PC-3 (cell line): ENCODE measurements at regions not wholly inside any gene's neighbourhood (a gene's known extent, or its start where the extent isn't known, plus 50 kb on each side); places are given as distances from the start of the nearest gene placed in this dataset.

ENCODE experiments used
- ATAC-seq: fragments of 200-7000 bp; cut with Tn5 transposase; 2 replicates; pipeline ENCODE4 v1.9.1; 2020; ENCODE audit warnings: mild to moderate bottlenecking, moderate library complexity
- BruUV-seq: library from RNA; stranded (reverse); fragments of 400-500 nt; replicated peaks from 2 replicates; lab custom pipeline; 2021; lab: Mats Ljungman, UMichigan
- CTCF ChIA-PET: fragments of 300-600 bp; sonication (Branson Sonifier 250); formaldehyde crosslinking; loops from one replicate; lab custom pipeline; 2022; ENCODE audit warnings: antibody characterized with exemption; lab: Charles Lee
- POLR2A ChIA-PET: fragments of 300-600 bp; sonication (Branson Sonifier 250); formaldehyde crosslinking; loops from one replicate; lab custom pipeline; 2022; ENCODE audit warnings: antibody characterized with exemption; ENCODE audit not compliant: unreplicated experiment; lab: Charles Lee
- DNase-seq: peaks from one replicate; pipeline ENCODE4 v3.0.0-alpha.2; 2015
- H2AFZ ChIP-seq: fragments of 300-600 bp; sonication (generic); 2 replicates; pipeline ENCODE4 v1.6.0; 2016; ENCODE audit warnings: antibody characterized with exemption, low read length
- H3F3A ChIP-seq: fragments of 300-600 bp; sonication (generic); one replicate; pipeline ENCODE4 v1.6.0; 2017; ENCODE audit warnings: antibody characterized with exemption, low read length, control low read depth, mild to moderate bottlenecking; ENCODE audit not compliant: unreplicated experiment
- H3K27ac ChIP-seq: fragments of 300-600 bp; sonication (generic); 2 replicates; pipeline ENCODE4 v1.5.1; 2016; ENCODE audit warnings: mild to moderate bottlenecking, low read length
- H3K27me3 ChIP-seq: fragments of 300-600 bp; sonication (generic); 2 replicates; pipeline ENCODE4 v1.6.1; 2016; ENCODE audit warnings: low read length, mixed read lengths
- H3K36me3 ChIP-seq: fragments of 300-600 bp; sonication (generic); 2 replicates; pipeline ENCODE4 v1.6.1; 2016; ENCODE audit warnings: low read depth, mixed run types, low read length, mixed read lengths
- H3K4me1 ChIP-seq: fragments of 300-600 bp; sonication (generic); 2 replicates; pipeline ENCODE4 v1.5.1; 2016; ENCODE audit warnings: low read length; ENCODE audit not compliant: insufficient read depth
- H3K4me2 ChIP-seq: fragments of 300-600 bp; sonication (generic); 2 replicates; pipeline ENCODE4 v1.6.0; 2016; ENCODE audit warnings: low read length
- H3K4me3 ChIP-seq: fragments of 300-600 bp; sonication (generic); 2 replicates; pipeline ENCODE4 v1.5.1; 2016; ENCODE audit warnings: mild to moderate bottlenecking, low read length, mixed read lengths
- H3K79me2 ChIP-seq: fragments of 300-600 bp; sonication (generic); 2 replicates; pipeline ENCODE4 v1.6.1; 2017; ENCODE audit warnings: low read length, mixed read lengths
- H3K9ac ChIP-seq: fragments of 300-600 bp; sonication (generic); 2 replicates; pipeline ENCODE4 v1.6.0; 2016; ENCODE audit warnings: mild to moderate bottlenecking, low read length
- H3K9me2 ChIP-seq: fragments of 300-600 bp; sonication (generic); replicated peaks from 2 replicates; pipeline ENCODE4 v1.6.1; 2016; ENCODE audit warnings: mixed run types, low read length, mixed read lengths
- H3K9me3 ChIP-seq: fragments of 300-600 bp; sonication (generic); 2 replicates; pipeline ENCODE4 v1.6.1; 2016; ENCODE audit warnings: low read length, mixed read lengths
- H4K20me1 ChIP-seq: fragments of 300-600 bp; sonication (generic); 2 replicates; pipeline ENCODE4 v1.6.1; 2016; ENCODE audit warnings: low read length, mixed read lengths
- EZH2 ChIP-seq: fragments of 300-600 bp; sonication (generic); IDR thresholded peaks from one replicate; pipeline ENCODE4 v1.6.1; 2017; ENCODE audit warnings: antibody characterized with exemption, mild to moderate bottlenecking, low read length; ENCODE audit not compliant: unreplicated experiment
- EZH2phosphoT487 ChIP-seq: fragments of 300-600 bp; sonication (generic); IDR thresholded peaks from 2 replicates; pipeline ENCODE4 v1.6.1; 2018; ENCODE audit warnings: mild to moderate bottlenecking, antibody characterized with exemption, low read length, borderline replicate concordance
- intact Hi-C: fragments of 100-400 bp; cut with micrococcal nuclease; formaldehyde crosslinking; loops from 2 replicates; pipeline ENCODE4 v1.9.0; 2023
- TF ChIP-seq, protein P1 (sequence below): fragments of 300-600 bp; sonication (generic); conservative IDR thresholded peaks from 2 replicates; pipeline ENCODE4 v1.5.1; 2017; ENCODE audit warnings: antibody characterized with exemption, low read depth, mild to moderate bottlenecking, low read length

DNA sequence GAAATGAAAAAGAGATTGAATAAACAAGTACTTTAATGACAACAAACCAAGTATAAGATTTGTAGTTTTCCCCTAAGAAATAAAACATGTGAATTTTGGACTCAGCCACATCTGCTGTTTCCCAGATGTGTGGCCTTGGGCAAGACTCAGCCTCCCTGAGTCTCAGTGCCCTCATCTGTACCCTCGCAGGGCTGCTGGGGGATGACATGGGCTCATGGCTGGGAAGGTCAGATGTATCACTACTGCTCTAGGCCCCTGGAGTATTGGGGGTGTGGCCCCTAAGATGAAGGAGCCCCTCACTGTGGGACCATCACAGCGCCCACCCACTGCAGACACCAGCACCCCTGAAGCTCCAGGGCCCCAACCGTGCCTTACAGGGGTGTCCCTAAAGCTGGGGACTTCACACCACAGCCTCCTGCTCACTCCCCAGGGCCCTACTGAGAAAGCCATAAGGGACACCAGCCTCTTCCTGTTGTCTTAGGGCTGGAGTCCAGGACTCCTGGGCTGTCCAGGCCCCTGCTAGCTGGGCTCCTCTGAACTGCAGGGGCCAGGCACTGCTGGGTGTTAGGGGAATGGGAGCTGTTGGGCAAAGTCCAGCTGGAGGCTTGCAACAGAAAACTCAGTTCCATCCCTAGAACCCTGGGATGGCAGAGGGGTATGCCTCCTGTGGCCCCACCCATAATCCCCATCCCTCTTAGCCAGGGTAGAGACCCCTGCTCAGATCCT is 104.0 kb upstream of the WNT4 start:
- ChIA-PET CTCF (no interaction called here), POLR2A (no interaction called here)
- Histone ChIP-seq H2AFZ (no peak overlapping the region), H3K9me3 (no peaks in the 10 kb centered on the region), H3K4me3 (no peak overlapping the region), H3K4me2 (no peak overlapping the region), H3K9ac (no peak overlapping the region), H3K9me2 (no peaks in the 10 kb centered on the region), H4K20me1 (no peaks in the 10 kb centered on the region), H3K79me2 (no peaks in the 10 kb centered on the region), H3K27me3 (no peaks in the 10 kb centered on the region), H3K36me3 (no peaks in the 10 kb centered on the region), H3F3A (no peaks in the 10 kb centered on the region), H3K27ac (no peak overlapping the region), H3K4me1 (peaks cover 18% of the 10 kb centered on the region)
- DNase-seq, result no peak
- no TSS peak for BruUV-seq
- ATAC-seq, result no peak
- intact Hi-C loops, result no loop called here
- TF ChIP-seq EZH2phosphoT487, result no peak
- TF ChIP-seq, protein P1, sequence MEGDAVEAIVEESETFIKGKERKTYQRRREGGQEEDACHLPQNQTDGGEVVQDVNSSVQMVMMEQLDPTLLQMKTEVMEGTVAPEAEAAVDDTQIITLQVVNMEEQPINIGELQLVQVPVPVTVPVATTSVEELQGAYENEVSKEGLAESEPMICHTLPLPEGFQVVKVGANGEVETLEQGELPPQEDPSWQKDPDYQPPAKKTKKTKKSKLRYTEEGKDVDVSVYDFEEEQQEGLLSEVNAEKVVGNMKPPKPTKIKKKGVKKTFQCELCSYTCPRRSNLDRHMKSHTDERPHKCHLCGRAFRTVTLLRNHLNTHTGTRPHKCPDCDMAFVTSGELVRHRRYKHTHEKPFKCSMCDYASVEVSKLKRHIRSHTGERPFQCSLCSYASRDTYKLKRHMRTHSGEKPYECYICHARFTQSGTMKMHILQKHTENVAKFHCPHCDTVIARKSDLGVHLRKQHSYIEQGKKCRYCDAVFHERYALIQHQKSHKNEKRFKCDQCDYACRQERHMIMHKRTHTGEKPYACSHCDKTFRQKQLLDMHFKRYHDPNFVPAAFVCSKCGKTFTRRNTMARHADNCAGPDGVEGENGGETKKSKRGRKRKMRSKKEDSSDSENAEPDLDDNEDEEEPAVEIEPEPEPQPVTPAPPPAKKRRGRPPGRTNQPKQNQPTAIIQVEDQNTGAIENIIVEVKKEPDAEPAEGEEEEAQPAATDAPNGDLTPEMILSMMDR, result no peak
- no peak for TF ChIP-seq EZH2

DNA sequence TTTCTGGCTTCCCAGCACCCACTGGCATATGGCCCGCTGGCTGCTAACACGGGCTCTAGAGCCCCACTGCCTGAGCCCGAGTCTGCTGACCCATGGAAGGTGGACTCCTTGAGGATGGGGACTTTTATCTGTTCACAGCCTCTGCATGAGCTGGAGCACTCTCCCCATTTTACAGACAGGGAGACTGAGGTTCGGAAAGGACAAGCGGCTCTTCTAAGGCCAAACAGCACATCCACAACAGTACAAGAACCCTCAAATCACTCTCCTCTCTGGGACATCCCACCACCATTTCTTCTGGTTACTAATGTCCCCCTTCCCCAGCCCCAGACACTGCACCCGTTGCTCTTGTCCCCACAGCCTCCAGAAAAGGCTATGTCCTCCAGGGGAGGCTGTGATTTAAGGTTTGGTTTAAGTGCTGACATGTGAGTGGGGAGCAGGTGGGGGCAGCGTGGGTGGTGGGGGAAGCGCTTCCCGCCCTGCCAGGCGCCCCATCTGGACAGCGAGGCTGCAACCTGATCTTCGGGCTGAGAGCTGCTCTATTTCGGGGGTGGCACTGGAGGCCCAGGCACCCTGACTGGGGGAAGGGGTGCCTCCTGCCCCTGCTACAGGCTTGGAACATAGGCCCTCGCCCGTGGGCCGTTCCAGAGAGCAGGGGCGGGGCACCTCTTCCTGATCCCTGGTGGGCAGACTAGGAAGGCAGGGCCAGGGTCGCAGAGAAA is 104.8 kb upstream of the WNT4 start:
- H3K4me2 ChIP-seq, result no peak overlapping the region
- H2AFZ ChIP-seq, result no peak overlapping the region
- no peaks in the 10 kb centered on the region for H4K20me1 ChIP-seq
- no peak overlapping the region for H3K9ac ChIP-seq
- H3K27me3 ChIP-seq, result no peaks in the 10 kb centered on the region
- TF ChIP-seq, protein P1, result no peak
- H3K27ac ChIP-seq, result no peak overlapping the region
- no peaks in the 10 kb centered on the region for H3K9me3 ChIP-seq
- peaks cover 18% of the 10 kb centered on the region for H3K4me1 ChIP-seq
- DNase-seq, result no peak
- no peak for ATAC-seq
- POLR2A ChIA-PET, result no interaction called here
- intact Hi-C loops, result no loop called here
- BruUV-seq, result no TSS peak
- H3K79me2 ChIP-seq, result no peaks in the 10 kb centered on the region
- CTCF ChIA-PET, result no interaction called here
- no peaks in the 10 kb centered on the region for H3K36me3 ChIP-seq
- H3F3A ChIP-seq, result no peaks in the 10 kb centered on the region
- H3K4me3 ChIP-seq, result no peak overlapping the region
- no peaks in the 10 kb centered on the region for H3K9me2 ChIP-seq

DNA sequence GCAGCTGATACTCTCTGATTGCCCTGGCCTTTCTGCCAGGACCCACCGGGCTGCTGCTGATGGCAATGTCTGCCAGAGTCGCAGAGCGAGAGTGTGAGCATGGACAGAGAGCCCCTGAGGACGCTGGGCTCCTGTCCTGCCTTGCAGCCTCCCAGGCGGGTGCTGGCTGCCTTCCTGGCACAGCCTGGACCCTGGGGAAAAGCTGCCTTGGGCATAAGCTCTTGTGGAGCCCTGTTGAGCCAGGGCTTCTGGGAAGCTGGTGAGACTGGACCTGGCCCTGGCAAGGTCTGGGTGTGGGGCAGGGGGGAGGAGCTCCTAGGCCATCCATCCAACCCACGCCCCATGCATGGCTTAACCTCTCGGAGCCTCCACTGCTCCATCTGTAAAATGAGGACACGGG is 105.8 kb upstream of the WNT4 start:
- Histone ChIP-seq H3F3A (no peaks in the 10 kb centered on the region), H4K20me1 (no peaks in the 10 kb centered on the region), H3K36me3 (no peaks in the 10 kb centered on the region), H3K4me1 (peaks cover 28% of the 10 kb centered on the region), H3K27me3 (no peaks in the 10 kb centered on the region), H3K4me3 (no peak overlapping the region), H2AFZ (no peak overlapping the region), H3K9me3 (no peaks in the 10 kb centered on the region), H3K27ac (no peak overlapping the region), H3K9ac (no peak overlapping the region), H3K9me2 (no peaks in the 10 kb centered on the region), H3K79me2 (no peaks in the 10 kb centered on the region), H3K4me2 (no peak overlapping the region)
- CTCF ChIA-PET, result no interaction called here
- intact Hi-C loops, result no loop called here
- POLR2A ChIA-PET, result no interaction called here
- ATAC-seq (no peak), DNase-seq (no peak)
- TF ChIP-seq EZH2 (no peak), EZH2phosphoT487 (no peak)
- TF ChIP-seq, protein P1, result no peak
- BruUV-seq, result no TSS peak
